ENCODE measurements at regions not wholly inside any gene's neighbourhood (a gene's known extent, or its start where the extent isn't known, plus 50 kb on each side); places are given as distances from the start of the nearest gene placed in this dataset.

DNA sequence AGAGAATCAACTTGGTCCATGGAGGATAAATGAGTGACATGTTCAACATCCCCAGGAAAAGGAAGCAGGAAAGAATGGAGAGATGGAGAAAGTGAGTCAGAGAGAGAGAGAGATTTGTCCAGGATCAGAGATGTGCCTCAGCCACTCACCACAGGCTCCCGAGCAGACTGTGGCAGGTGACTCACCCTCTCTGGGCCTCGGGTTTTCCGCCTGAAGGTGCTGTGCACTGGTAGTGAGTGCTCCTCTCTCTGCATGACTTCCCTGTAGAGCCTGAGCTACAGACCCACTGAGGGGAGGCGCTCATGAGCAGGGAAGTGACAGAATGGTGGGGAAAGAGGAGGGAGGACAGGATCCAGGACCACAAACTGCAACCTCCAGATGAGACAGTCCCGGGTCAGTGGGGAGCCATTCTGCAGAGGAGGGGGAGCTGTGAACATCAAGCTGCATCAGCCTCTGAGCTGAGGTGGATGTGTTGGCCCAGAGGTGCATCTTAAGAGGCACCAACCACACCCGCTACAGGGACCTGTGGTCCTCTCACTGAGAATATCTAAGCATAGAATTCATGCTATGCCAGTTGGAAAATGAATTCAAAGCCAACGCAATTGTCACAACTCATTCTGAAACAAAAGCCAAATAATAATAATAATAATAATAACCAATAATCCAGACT lies 433.4 kb downstream of the BRD1 start:
- Histone ChIP-seq H3K4me2 (no peak overlapping the region), H2AFZ (no peak overlapping the region), H4K20me1 (replicated peaks; ENCODE audit: insufficient read depth) (no peaks in the 10 kb centered on the region), H3K4me1 (ENCODE audit: insufficient read depth) (no peaks in the 10 kb centered on the region), H3K27ac (ENCODE audit: low read depth) (no peak overlapping the region), H3K79me2 (replicated peaks; ENCODE audit: insufficient read depth) (no peaks in the 10 kb centered on the region), H3K36me3 (ENCODE audit: insufficient read depth) (no peaks in the 10 kb centered on the region), H3F3A (replicated peaks; ENCODE audit: low read depth) (no peaks in the 10 kb centered on the region), H3K9me2 (ENCODE audit: insufficient read depth) (no peaks in the 10 kb centered on the region), H3K27me3 (ENCODE audit: insufficient read depth) (no peaks in the 10 kb centered on the region), H3K4me3 (no peak overlapping the region)
- TF ChIP-seq, protein P1, sequence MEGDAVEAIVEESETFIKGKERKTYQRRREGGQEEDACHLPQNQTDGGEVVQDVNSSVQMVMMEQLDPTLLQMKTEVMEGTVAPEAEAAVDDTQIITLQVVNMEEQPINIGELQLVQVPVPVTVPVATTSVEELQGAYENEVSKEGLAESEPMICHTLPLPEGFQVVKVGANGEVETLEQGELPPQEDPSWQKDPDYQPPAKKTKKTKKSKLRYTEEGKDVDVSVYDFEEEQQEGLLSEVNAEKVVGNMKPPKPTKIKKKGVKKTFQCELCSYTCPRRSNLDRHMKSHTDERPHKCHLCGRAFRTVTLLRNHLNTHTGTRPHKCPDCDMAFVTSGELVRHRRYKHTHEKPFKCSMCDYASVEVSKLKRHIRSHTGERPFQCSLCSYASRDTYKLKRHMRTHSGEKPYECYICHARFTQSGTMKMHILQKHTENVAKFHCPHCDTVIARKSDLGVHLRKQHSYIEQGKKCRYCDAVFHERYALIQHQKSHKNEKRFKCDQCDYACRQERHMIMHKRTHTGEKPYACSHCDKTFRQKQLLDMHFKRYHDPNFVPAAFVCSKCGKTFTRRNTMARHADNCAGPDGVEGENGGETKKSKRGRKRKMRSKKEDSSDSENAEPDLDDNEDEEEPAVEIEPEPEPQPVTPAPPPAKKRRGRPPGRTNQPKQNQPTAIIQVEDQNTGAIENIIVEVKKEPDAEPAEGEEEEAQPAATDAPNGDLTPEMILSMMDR (conservative IDR thresholded peaks at IDR 0.05; ENCODE audit: low read depth in 2 of 2): no peak
- TF ChIP-seq CREB1 (CRISPR knock-in tag; IDR thresholded peaks at IDR 0.05; ENCODE audit: low read depth) (no peak), EZH2phosphoT487 (IDR thresholded peaks at IDR 0.05; ENCODE audit: unreplicated experiment) (no peak), JUNB (IDR thresholded peaks at IDR 0.05; ENCODE audit: unreplicated experiment) (no peak), NANOG (IDR thresholded peaks at IDR 0.05; ENCODE audit: borderline replicate concordance) (no peak)
- Mint-ChIP-seq H3K9me3 (peaks cover 11% of the 10 kb centered on the region), H3K4me1 (peaks cover 2% of the 10 kb centered on the region; the same call in 2 of the 3 replicates), H3K36me3 (ENCODE audit: low read depth) (peaks cover 5% of the 10 kb centered on the region; the same call in 2 of the 3 replicates), H3K27me3 (ENCODE audit: insufficient read depth, low read depth, poor library complexity) (no peaks in the 10 kb centered on the region), H3K4me3 (no peak overlapping the region), H3K27ac (no peak overlapping the region)
- no peak for ATAC-seq
- no peak for DNase-seq (ENCODE audit: low spot score)

DNA sequence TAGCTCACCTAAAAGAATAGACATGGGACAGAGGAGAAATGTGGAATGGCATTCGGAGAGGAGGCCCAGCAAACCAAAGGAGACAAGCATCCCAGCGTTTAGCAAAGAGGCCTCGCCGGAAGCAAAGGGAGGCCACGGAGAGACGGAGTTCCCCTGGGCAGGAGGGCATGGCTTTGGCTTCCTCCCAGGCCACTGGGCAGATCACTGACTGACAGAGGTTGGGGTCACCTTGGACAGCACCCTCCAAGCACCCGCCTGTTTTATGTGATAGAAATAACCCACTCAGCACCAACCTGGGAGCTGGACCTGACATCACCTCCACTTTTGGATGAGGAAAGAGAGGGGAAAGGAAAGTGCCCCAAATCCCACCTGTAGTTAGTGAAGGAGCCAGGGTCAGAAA lies 434.1 kb downstream of the BRD1 start:
- H3K4me1 Mint-ChIP-seq: peaks cover 2% of the 10 kb centered on the region; the same call in 2 of the 3 replicates
- H3K27ac Mint-ChIP-seq: no peak overlapping the region
- H2AFZ ChIP-seq: no peak overlapping the region
- H3K27ac ChIP-seq (ENCODE audit: low read depth): no peak overlapping the region
- H3K36me3 ChIP-seq (ENCODE audit: insufficient read depth): no peaks in the 10 kb centered on the region; the same call in 1 of the 2 replicates
- no peak overlapping the region for H3K4me3 ChIP-seq
- no peaks in the 10 kb centered on the region for H4K20me1 ChIP-seq (replicated peaks; ENCODE audit: insufficient read depth)
- H3K9me3 Mint-ChIP-seq: peaks cover 11% of the 10 kb centered on the region
- H3K4me2 ChIP-seq: no peak overlapping the region
- H3F3A ChIP-seq (replicated peaks; ENCODE audit: low read depth): no peaks in the 10 kb centered on the region
- no peaks in the 10 kb centered on the region for H3K9me2 ChIP-seq (ENCODE audit: insufficient read depth)
- DNase-seq (ENCODE audit: low spot score) (no peak), ATAC-seq (no peak)
- H3K4me3 Mint-ChIP-seq: no peak overlapping the region
- no peaks in the 10 kb centered on the region for H3K4me1 ChIP-seq (ENCODE audit: insufficient read depth)
- no peaks in the 10 kb centered on the region for H3K27me3 Mint-ChIP-seq (ENCODE audit: insufficient read depth, low read depth, poor library complexity)
- H3K36me3 Mint-ChIP-seq (ENCODE audit: low read depth): peaks cover 5% of the 10 kb centered on the region; the same call in 2 of the 3 replicates
- H3K79me2 ChIP-seq (replicated peaks; ENCODE audit: insufficient read depth): no peaks in the 10 kb centered on the region
- H3K27me3 ChIP-seq (ENCODE audit: insufficient read depth): no peaks in the 10 kb centered on the region
- TF ChIP-seq, protein P2, sequence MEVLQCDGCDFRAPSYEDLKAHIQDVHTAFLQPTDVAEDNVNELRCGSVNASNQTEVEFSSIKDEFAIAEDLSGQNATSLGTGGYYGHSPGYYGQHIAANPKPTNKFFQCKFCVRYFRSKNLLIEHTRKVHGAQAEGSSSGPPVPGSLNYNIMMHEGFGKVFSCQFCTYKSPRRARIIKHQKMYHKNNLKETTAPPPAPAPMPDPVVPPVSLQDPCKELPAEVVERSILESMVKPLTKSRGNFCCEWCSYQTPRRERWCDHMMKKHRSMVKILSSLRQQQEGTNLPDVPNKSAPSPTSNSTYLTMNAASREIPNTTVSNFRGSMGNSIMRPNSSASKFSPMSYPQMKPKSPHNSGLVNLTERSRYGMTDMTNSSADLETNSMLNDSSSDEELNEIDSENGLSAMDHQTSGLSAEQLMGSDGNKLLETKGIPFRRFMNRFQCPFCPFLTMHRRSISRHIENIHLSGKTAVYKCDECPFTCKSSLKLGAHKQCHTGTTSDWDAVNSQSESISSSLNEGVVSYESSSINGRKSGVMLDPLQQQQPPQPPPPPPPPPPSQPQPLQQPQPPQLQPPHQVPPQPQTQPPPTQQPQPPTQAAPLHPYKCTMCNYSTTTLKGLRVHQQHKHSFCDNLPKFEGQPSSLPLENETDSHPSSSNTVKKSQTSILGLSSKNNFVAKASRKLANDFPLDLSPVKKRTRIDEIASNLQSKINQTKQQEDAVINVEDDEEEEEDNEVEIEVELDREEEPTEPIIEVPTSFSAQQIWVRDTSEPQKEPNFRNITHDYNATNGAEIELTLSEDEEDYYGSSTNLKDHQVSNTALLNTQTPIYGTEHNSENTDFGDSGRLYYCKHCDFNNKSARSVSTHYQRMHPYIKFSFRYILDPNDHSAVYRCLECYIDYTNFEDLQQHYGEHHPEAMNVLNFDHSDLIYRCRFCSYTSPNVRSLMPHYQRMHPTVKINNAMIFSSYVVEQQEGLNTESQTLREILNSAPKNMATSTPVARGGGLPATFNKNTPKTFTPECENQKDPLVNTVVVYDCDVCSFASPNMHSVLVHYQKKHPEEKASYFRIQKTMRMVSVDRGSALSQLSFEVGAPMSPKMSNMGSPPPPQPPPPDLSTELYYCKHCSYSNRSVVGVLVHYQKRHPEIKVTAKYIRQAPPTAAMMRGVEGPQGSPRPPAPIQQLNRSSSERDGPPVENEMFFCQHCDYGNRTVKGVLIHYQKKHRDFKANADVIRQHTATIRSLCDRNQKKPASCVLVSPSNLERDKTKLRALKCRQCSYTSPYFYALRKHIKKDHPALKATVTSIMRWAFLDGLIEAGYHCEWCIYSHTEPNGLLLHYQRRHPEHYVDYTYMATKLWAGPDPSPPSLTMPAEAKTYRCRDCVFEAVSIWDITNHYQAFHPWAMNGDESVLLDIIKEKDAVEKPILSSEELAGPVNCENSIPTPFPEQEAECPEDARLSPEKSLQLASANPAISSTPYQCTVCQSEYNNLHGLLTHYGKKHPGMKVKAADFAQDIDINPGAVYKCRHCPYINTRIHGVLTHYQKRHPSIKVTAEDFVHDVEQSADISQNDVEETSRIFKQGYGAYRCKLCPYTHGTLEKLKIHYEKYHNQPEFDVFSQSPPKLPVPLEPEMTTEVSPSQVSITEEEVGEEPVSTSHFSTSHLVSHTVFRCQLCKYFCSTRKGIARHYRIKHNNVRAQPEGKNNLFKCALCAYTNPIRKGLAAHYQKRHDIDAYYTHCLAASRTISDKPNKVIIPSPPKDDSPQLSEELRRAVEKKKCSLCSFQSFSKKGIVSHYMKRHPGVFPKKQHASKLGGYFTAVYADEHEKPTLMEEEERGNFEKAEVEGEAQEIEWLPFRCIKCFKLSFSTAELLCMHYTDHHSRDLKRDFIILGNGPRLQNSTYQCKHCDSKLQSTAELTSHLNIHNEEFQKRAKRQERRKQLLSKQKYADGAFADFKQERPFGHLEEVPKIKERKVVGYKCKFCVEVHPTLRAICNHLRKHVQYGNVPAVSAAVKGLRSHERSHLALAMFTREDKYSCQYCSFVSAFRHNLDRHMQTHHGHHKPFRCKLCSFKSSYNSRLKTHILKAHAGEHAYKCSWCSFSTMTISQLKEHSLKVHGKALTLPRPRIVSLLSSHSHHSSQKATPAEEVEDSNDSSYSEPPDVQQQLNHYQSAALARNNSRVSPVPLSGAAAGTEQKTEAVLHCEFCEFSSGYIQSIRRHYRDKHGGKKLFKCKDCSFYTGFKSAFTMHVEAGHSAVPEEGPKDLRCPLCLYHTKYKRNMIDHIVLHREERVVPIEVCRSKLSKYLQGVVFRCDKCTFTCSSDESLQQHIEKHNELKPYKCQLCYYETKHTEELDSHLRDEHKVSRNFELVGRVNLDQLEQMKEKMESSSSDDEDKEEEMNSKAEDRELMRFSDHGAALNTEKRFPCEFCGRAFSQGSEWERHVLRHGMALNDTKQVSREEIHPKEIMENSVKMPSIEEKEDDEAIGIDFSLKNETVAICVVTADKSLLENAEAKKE (CRISPR knock-in tag; IDR thresholded peaks at IDR 0.05): no peak
- no peak for TF ChIP-seq POLR2AphosphoS5 (IDR thresholded peaks at IDR 0.05; ENCODE audit: low read depth)
- no peak for TF ChIP-seq CREB1 (CRISPR knock-in tag; IDR thresholded peaks at IDR 0.05; ENCODE audit: low read depth)
- TF ChIP-seq NANOG (IDR thresholded peaks at IDR 0.05; ENCODE audit: borderline replicate concordance): no peak
- no peak for TF ChIP-seq EZH2 (IDR thresholded peaks at IDR 0.05; ENCODE audit: low read depth, unreplicated experiment)
- TF ChIP-seq, protein P3, sequence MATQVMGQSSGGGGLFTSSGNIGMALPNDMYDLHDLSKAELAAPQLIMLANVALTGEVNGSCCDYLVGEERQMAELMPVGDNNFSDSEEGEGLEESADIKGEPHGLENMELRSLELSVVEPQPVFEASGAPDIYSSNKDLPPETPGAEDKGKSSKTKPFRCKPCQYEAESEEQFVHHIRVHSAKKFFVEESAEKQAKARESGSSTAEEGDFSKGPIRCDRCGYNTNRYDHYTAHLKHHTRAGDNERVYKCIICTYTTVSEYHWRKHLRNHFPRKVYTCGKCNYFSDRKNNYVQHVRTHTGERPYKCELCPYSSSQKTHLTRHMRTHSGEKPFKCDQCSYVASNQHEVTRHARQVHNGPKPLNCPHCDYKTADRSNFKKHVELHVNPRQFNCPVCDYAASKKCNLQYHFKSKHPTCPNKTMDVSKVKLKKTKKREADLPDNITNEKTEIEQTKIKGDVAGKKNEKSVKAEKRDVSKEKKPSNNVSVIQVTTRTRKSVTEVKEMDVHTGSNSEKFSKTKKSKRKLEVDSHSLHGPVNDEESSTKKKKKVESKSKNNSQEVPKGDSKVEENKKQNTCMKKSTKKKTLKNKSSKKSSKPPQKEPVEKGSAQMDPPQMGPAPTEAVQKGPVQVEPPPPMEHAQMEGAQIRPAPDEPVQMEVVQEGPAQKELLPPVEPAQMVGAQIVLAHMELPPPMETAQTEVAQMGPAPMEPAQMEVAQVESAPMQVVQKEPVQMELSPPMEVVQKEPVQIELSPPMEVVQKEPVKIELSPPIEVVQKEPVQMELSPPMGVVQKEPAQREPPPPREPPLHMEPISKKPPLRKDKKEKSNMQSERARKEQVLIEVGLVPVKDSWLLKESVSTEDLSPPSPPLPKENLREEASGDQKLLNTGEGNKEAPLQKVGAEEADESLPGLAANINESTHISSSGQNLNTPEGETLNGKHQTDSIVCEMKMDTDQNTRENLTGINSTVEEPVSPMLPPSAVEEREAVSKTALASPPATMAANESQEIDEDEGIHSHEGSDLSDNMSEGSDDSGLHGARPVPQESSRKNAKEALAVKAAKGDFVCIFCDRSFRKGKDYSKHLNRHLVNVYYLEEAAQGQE (IDR thresholded peaks at IDR 0.05; ENCODE audit: unreplicated experiment): no peak

All from GM23338 (cell line).